Mucosa of descending colon (tissue), 3 donors: ENCODE measurements at regions not wholly inside any gene's neighbourhood (a gene's known extent, or its start where the extent isn't known, plus 50 kb on each side); places are given as distances from the start of the nearest gene placed in this dataset.
"Not testable (repeated sequence)": the region's sequence is repeated elsewhere in the genome, so short reads cannot be mapped to it uniquely, and the experiment has no call there.

ENCODE experiments used
- ATAC-seq: fragments of 200-7000 bp; cut with Tn5 transposase; one replicate; pipeline ENCODE4 v1.9.1; 2020; ENCODE audit warnings: mild to moderate bottlenecking, moderate library complexity
- DNase-seq, 3 donors: peaks; one replicate each; pipeline ENCODE4 v3.0.0-alpha.2; 2020
- H3K36me3 ChIP-seq: fragments of 200-600 bp; one replicate; pipeline ENCODE4 v1.8.0; 2021; ENCODE audit warnings: low read depth, mild to moderate bottlenecking
- H3K4me1 ChIP-seq: fragments of 200-600 bp; one replicate; pipeline ENCODE4 v1.8.0; 2021; ENCODE audit warnings: low read depth, mild to moderate bottlenecking
- H3K4me3 ChIP-seq: fragments of 200-600 bp; one replicate; pipeline ENCODE4 v1.8.0; 2021; ENCODE audit warnings: mild to moderate bottlenecking
- H3K9me3 ChIP-seq: fragments of 200-600 bp; one replicate; pipeline ENCODE4 v1.8.0; 2021; ENCODE audit warnings: mild to moderate bottlenecking
- CTCF ChIP-seq: fragments of 200-600 bp; IDR thresholded peaks from one replicate; pipeline ENCODE4 v1.8.0; 2022; ENCODE audit warnings: antibody characterized with exemption, mild to moderate bottlenecking
- intact Hi-C, 2 donors: fragments of 100-400 bp; cut with DNase I in 1 of 2; cut with micrococcal nuclease in 1 of 2; formaldehyde crosslinking; loops; one replicate each; pipeline versions ENCODE4 v1.11.0 to v1.11.1; 2022; cut with DNase I, micrococcal nuclease
- donor health status: DM: no; HTN: no; CAD: no; lungs with moderate emphysema.
- donor health status: DM: no; HTN: no; CAD: no.
- donor health status: DM: no; HTN: yes; CAD: no.

GRCh38 chr6:27026361-27026760, 221.1 kb upstream of the PRSS16 start:
- Histone ChIP-seq H3K4me3 (no peak overlapping the region), H3K4me1 (no peaks in the 10 kb centered on the region), H3K36me3 (no peaks in the 10 kb centered on the region), H3K9me3 (no peaks in the 10 kb centered on the region)
- DNase-seq (no peak), ATAC-seq (no peak)
- no peak for TF ChIP-seq CTCF
- intact Hi-C loops = no loop called here

GRCh38 chr6:27031302-27031701, 216.2 kb upstream of the PRSS16 start:
- no peak for TF ChIP-seq CTCF
- Histone ChIP-seq H3K4me3 (no peak overlapping the region), H3K4me1 (no peaks in the 10 kb centered on the region), H3K36me3 (no peaks in the 10 kb centered on the region), H3K9me3 (no peaks in the 10 kb centered on the region)
- ATAC-seq (no peak), DNase-seq (no peak)
- intact Hi-C loops = no loop called here

- H3K4me3 ChIP-seq = no peak overlapping the region
- intact Hi-C loops = no loop called here
- no peak for TF ChIP-seq CTCF
- no peaks in the 10 kb centered on the region for H3K4me1 ChIP-seq
- DNase-seq = no peak
- H3K36me3 ChIP-seq = no peaks in the 10 kb centered on the region
- no peak for ATAC-seq
- no peaks in the 10 kb centered on the region for H3K9me3 ChIP-seq
Measured at GRCh38 chr6:27038498-27038897, 209.0 kb upstream of the PRSS16 start.

GRCh38 chr6:27040244-27041042, 207.1 kb upstream of the PRSS16 start:
- no peak for TF ChIP-seq CTCF
- Histone ChIP-seq H3K4me3 (no peak overlapping the region), H3K9me3 (no peaks in the 10 kb centered on the region), H3K4me1 (no peaks in the 10 kb centered on the region), H3K36me3 (no peaks in the 10 kb centered on the region)
- intact Hi-C loops = no loop called here
- ATAC-seq (no peak), DNase-seq (no peak)

GRCh38 chr6:27043244-27043643, 204.3 kb upstream of the PRSS16 start:
- no peak overlapping the region for H3K4me3 ChIP-seq
- ATAC-seq (no peak), DNase-seq (no peak)
- H3K9me3 ChIP-seq = no peaks in the 10 kb centered on the region
- no peaks in the 10 kb centered on the region for H3K36me3 ChIP-seq
- TF ChIP-seq CTCF = no peak
- H3K4me1 ChIP-seq = no peaks in the 10 kb centered on the region
- intact Hi-C loops = no loop called here

- DNase-seq, intact Hi-C loops, H3K4me1 ChIP-seq, H3K4me3 ChIP-seq, ATAC-seq, H3K9me3 ChIP-seq, H3K36me3 ChIP-seq: not testable (repeated sequence)
Measured at GRCh38 chr6:27045131-27045530, 202.4 kb upstream of the PRSS16 start.

- not testable (repeated sequence) for DNase-seq, ATAC-seq, H3K36me3 ChIP-seq
Measured at GRCh38 chr6:27047725-27048124, 199.8 kb upstream of the PRSS16 start.

More at GRCh38 chr6:27047725-27048124, 199.8 kb upstream of the PRSS16 start:
- intact Hi-C loops, H3K4me1 ChIP-seq, H3K4me3 ChIP-seq, H3K9me3 ChIP-seq: not testable (repeated sequence)
